Gastroesophageal sphincter (tissue), 4 donors: ENCODE measurements at regions not wholly inside any gene's neighbourhood (a gene's known extent, or its start where the extent isn't known, plus 50 kb on each side); places are given as distances from the start of the nearest gene placed in this dataset.
"Not testable (repeated sequence)": the region's sequence is repeated elsewhere in the genome, so short reads cannot be mapped to it uniquely, and the experiment has no call there.

ENCODE experiments used
- ATAC-seq: fragments of 150-250 bp; one replicate; pipeline ENCODE4 v1.9.1; 2016; ENCODE audit warnings: mild to moderate bottlenecking, moderate library complexity
- H3K27ac ChIP-seq, 4 donors: fragments of 200-600 bp; sonication (generic) in 3 of 4; 1 replicate in 3 of 4; 2 replicates in 1 of 4; pipeline ENCODE4 v1.5.1; 2016 to 2019
- H3K27me3 ChIP-seq: fragments of 200-600 bp; sonication (generic); one replicate; pipeline ENCODE4 v1.5.1; 2019
- H3K36me3 ChIP-seq, 2 donors: fragments of 200-600 bp; sonication (generic); one replicate each; pipeline ENCODE4 v1.5.1; 2019; ENCODE audit warnings: control low read depth in 1 of 2
- H3K4me1 ChIP-seq, 3 donors: fragments of 200-600 bp; sonication (generic); 1 replicate in 2 of 3; 2 replicates in 1 of 3; pipeline ENCODE4 v1.5.1; 2016 to 2019; ENCODE audit warnings: control low read depth in 2 of 3
- H3K4me3 ChIP-seq, 2 donors: fragments of 200-600 bp; sonication (generic); one replicate each; pipeline ENCODE4 v1.5.1; 2019; ENCODE audit warnings: mild to moderate bottlenecking in 1 of 2, moderate library complexity in 1 of 2
- H3K9me3 ChIP-seq, 3 donors: fragments of 200-600 bp; sonication (generic); one replicate each; pipeline ENCODE4 v1.5.1; 2017 to 2019; ENCODE audit warnings: control low read depth in 2 of 3
- CTCF ChIP-seq, 4 experiments: fragments of 200-600 bp in 2 of 4; fragments of 450-650 bp in 2 of 4; sonication (generic) in 1 of 4; IDR thresholded peaks; one replicate each; pipeline ENCODE4 v1.5.1; 2017 to 2019; ENCODE audit warnings: antibody characterized with exemption in 4 of 4, mild to moderate bottlenecking in 2 of 4, moderate library complexity in 2 of 4
- EP300 ChIP-seq: sonication (generic); formaldehyde crosslinking; IDR thresholded peaks from one replicate; pipeline ENCODE4 v1.6.1; 2017; ENCODE audit warnings: antibody characterized with exemption, mild to moderate bottlenecking
- POLR2A ChIP-seq, 2 donors: fragments of 450-650 bp; IDR thresholded peaks; one replicate each; pipeline ENCODE4 v1.6.1; 2017; ENCODE audit warnings: antibody characterized with exemption in 2 of 2, mild to moderate bottlenecking in 2 of 2, moderate library complexity in 1 of 2
- POLR2AphosphoS5 ChIP-seq: sonication (generic); formaldehyde crosslinking; IDR thresholded peaks from one replicate; pipeline ENCODE4 v1.6.1; 2017; ENCODE audit warnings: antibody characterized with exemption
- WGBS, 2 donors: methylation state at CpG; one replicate each; pipeline ENCODE4 v1.1.5; 2018; ENCODE audit warnings: low coverage in 1 of 2; 5-methylcytosine and 5-hydroxymethylcytosine counted together

GRCh38 chr6:134431421-134431859 is 113.5 kb upstream of the SGK1 start:
- no peaks in the 10 kb centered on the region for H3K9me3 ChIP-seq
- H3K36me3 ChIP-seq: no peaks in the 10 kb centered on the region
- ATAC-seq: no peak
- no peak overlapping the region for H3K27ac ChIP-seq
- H3K4me3 ChIP-seq: no peak overlapping the region
- no peaks in the 10 kb centered on the region for H3K4me1 ChIP-seq
- WGBS, 2 donors: 79 to 88% methylated on average over 3 of the region's 3 CpGs
- TF ChIP-seq POLR2A (IDR thresholded peaks at IDR 0.05) (no peak), CTCF (IDR thresholded peaks at IDR 0.05) (no peak), POLR2AphosphoS5 (no peak), EP300 (no peak)
- no peaks in the 10 kb centered on the region for H3K27me3 ChIP-seq

DNA sequence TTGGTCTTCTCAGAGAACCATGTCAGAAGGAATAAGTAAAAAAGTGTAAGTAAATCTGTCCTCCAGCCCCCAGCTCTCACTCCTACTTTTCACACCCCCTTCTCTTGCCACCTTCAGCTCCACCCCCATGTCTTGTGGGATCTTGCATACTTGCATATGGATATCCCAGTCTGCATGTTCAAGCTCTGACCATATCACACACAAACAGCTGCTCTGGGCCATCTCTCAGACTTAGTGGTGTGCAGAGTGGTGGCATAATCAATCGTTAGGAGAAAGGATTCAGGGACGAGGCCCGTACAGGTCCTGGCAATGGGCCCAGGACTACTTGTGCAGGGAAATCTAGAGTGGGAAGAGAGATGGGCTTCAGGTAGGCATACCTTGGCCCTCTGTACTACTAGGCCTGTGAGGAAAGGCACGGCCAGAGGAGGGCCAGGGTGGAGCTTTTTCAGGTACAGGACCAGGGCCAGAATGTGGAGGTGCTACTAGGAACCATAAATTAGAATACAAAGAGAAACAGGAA is 112.0 kb upstream of the SGK1 start:
- no peak overlapping the region for H3K27ac ChIP-seq
- 80 to 100% methylated on average over 1 to 2 of the region's 4 CpGs for WGBS, 2 donors
- TF ChIP-seq EP300 (no peak), POLR2A (IDR thresholded peaks at IDR 0.05) (no peak), POLR2AphosphoS5 (no peak), CTCF (IDR thresholded peaks at IDR 0.05) (no peak)
- H3K9me3 ChIP-seq: no peaks in the 10 kb centered on the region
- no peaks in the 10 kb centered on the region for H3K27me3 ChIP-seq
- H3K4me3 ChIP-seq: no peak overlapping the region
- H3K4me1 ChIP-seq: no peaks in the 10 kb centered on the region
- no peak for ATAC-seq
- H3K36me3 ChIP-seq: no peaks in the 10 kb centered on the region

DNA sequence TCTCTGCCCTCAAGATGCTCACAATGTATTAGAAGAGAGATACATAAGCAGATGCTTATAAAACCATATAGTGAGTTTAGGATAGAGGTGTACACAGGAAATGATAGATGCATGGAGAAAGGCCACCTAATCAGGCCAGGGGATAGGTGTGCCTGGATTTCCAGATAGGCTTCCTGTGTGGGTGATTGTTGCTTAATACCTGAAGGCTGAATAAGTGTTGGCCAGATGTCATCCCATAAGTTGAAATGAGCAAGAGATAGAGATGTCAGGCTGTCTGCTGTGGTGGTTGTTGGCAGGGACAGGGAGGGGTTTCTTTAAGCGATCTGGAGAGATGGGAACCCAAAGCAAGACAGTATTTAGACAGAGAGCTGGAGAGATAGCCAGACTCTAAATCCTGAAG is 109.8 kb upstream of the SGK1 start:
- Histone ChIP-seq H3K4me3 (no peak overlapping the region), H3K9me3 (no peaks in the 10 kb centered on the region), H3K27ac (no peak overlapping the region), H3K4me1 (no peaks in the 10 kb centered on the region), H3K27me3 (no peaks in the 10 kb centered on the region), H3K36me3 (no peaks in the 10 kb centered on the region)
- 100% methylated on average over 1 of the region's 1 CpG for WGBS, 2 donors
- TF ChIP-seq POLR2A (IDR thresholded peaks at IDR 0.05) (no peak), CTCF (IDR thresholded peaks at IDR 0.05) (no peak), POLR2AphosphoS5 (no peak), EP300 (no peak)
- ATAC-seq: no peak

GRCh38 chr6:134426623-134427022 is 108.7 kb upstream of the SGK1 start:
- no peaks in the 10 kb centered on the region for H3K27me3 ChIP-seq
- 20 to 76% methylated on average over 1 to 4 of the region's 4 CpGs for WGBS, 2 donors
- no peak for ATAC-seq
- H3K4me1 ChIP-seq: no peaks in the 10 kb centered on the region
- H3K27ac ChIP-seq: no peak overlapping the region
- H3K4me3 ChIP-seq: no peak overlapping the region
- H3K9me3 ChIP-seq: no peaks in the 10 kb centered on the region
- no peaks in the 10 kb centered on the region for H3K36me3 ChIP-seq
- TF ChIP-seq POLR2AphosphoS5 (no peak), CTCF (IDR thresholded peaks at IDR 0.05) (no peak), POLR2A (IDR thresholded peaks at IDR 0.05) (no peak), EP300 (no peak)

GRCh38 chr6:134425917-134426316 is 108.0 kb upstream of the SGK1 start:
- 70% methylated on average over 1 of the region's 1 CpG; no CpG with 5 or more reads in 1 of the 2 donors for WGBS, 2 donors
- H3K27me3 ChIP-seq, H3K4me1 ChIP-seq, H3K4me3 ChIP-seq, H3K36me3 ChIP-seq, H3K9me3 ChIP-seq, H3K27ac ChIP-seq, ATAC-seq: not testable (repeated sequence)
